Panc1 (cell line): ENCODE measurements at regions not wholly inside any gene's neighbourhood (a gene's known extent, or its start where the extent isn't known, plus 50 kb on each side); places are given as distances from the start of the nearest gene placed in this dataset.
"Not testable (repeated sequence)": the region's sequence is repeated elsewhere in the genome, so short reads cannot be mapped to it uniquely, and the experiment has no call there.

Experiments
- POLR2AphosphoS5 ChIP-seq: IDR thresholded peaks from 2 replicates; pipeline ENCODE4 v1.6.1; 2012; ENCODE audit warnings: mild to moderate bottlenecking, low read depth, low read length, moderate library complexity
- SIN3A ChIP-seq: IDR thresholded peaks from 2 replicates; pipeline ENCODE4 v1.6.1; 2012; ENCODE audit warnings: low read depth, mild to moderate bottlenecking, low read length, moderate library complexity, borderline replicate concordance; ENCODE audit not compliant: insufficient read depth
- TCF7L2 ChIP-seq: IDR thresholded peaks from 2 replicates; pipeline ENCODE4 v1.6.1; 2011; ENCODE audit warnings: mild to moderate bottlenecking, low read depth, low read length, inconsistent platforms
- TF ChIP-seq, protein P1 (sequence below): fragments of 450-650 bp; IDR thresholded peaks from 2 replicates; pipeline ENCODE4 v1.5.1; 2017; ENCODE audit warnings: mild to moderate bottlenecking
- TF ChIP-seq, protein P2 (sequence below), 2 experiments: IDR thresholded peaks; 2 replicates each; pipeline ENCODE4 v1.6.1; 2011 to 2012; ENCODE audit warnings: low read depth in 2 of 2, control low read depth in 1 of 2, low read length in 1 of 2, mild to moderate bottlenecking in 1 of 2, moderate library complexity in 1 of 2; ENCODE audit not compliant: insufficient read depth in 1 of 2

DNA sequence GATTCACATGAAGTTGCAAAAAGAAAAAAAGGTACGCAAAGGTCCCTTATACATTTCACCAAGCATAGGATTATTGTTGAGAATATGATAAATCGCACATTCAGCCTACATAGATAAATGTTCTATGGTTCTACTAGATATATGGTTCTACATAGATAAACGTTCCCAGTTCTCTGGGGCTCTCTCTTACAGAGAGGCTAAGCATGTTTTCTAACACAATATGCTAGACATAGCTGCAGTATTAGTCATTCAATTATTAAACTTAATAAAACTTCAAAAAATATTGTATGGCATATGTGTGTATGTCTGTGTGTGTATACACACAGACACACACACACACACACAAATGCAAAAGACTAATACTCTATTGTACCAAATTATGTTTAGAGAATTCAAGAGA lies 60.4 kb downstream of the SPATA31A6 start:
- TF ChIP-seq, protein P1, sequence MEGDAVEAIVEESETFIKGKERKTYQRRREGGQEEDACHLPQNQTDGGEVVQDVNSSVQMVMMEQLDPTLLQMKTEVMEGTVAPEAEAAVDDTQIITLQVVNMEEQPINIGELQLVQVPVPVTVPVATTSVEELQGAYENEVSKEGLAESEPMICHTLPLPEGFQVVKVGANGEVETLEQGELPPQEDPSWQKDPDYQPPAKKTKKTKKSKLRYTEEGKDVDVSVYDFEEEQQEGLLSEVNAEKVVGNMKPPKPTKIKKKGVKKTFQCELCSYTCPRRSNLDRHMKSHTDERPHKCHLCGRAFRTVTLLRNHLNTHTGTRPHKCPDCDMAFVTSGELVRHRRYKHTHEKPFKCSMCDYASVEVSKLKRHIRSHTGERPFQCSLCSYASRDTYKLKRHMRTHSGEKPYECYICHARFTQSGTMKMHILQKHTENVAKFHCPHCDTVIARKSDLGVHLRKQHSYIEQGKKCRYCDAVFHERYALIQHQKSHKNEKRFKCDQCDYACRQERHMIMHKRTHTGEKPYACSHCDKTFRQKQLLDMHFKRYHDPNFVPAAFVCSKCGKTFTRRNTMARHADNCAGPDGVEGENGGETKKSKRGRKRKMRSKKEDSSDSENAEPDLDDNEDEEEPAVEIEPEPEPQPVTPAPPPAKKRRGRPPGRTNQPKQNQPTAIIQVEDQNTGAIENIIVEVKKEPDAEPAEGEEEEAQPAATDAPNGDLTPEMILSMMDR: not testable (repeated sequence)
- not testable (repeated sequence) for TF ChIP-seq POLR2AphosphoS5, TCF7L2, SIN3A
- TF ChIP-seq, protein P2, sequence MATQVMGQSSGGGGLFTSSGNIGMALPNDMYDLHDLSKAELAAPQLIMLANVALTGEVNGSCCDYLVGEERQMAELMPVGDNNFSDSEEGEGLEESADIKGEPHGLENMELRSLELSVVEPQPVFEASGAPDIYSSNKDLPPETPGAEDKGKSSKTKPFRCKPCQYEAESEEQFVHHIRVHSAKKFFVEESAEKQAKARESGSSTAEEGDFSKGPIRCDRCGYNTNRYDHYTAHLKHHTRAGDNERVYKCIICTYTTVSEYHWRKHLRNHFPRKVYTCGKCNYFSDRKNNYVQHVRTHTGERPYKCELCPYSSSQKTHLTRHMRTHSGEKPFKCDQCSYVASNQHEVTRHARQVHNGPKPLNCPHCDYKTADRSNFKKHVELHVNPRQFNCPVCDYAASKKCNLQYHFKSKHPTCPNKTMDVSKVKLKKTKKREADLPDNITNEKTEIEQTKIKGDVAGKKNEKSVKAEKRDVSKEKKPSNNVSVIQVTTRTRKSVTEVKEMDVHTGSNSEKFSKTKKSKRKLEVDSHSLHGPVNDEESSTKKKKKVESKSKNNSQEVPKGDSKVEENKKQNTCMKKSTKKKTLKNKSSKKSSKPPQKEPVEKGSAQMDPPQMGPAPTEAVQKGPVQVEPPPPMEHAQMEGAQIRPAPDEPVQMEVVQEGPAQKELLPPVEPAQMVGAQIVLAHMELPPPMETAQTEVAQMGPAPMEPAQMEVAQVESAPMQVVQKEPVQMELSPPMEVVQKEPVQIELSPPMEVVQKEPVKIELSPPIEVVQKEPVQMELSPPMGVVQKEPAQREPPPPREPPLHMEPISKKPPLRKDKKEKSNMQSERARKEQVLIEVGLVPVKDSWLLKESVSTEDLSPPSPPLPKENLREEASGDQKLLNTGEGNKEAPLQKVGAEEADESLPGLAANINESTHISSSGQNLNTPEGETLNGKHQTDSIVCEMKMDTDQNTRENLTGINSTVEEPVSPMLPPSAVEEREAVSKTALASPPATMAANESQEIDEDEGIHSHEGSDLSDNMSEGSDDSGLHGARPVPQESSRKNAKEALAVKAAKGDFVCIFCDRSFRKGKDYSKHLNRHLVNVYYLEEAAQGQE (IDR thresholded peaks at IDR 0.05; ENCODE audit: insufficient read depth in 1 of 2, low read depth in 2 of 2, low read length in 1 of 2): not testable (repeated sequence)
